Esophagus squamous epithelium (tissue), 4 donors: ENCODE measurements at regions not wholly inside any gene's neighbourhood (a gene's known extent, or its start where the extent isn't known, plus 50 kb on each side); places are given as distances from the start of the nearest gene placed in this dataset.

Source experiments
- POLR2A ChIP-seq, 4 donors: fragments of 450-650 bp; IDR thresholded peaks; one replicate each; pipeline ENCODE4 v1.6.1; 2017; ENCODE audit warnings: antibody characterized with exemption in 4 of 4, mild to moderate bottlenecking in 4 of 4, moderate library complexity in 3 of 4
- TF ChIP-seq, protein P1 (sequence below), 6 experiments: fragments of 450-650 bp in 4 of 6; fragments of 200-600 bp in 2 of 6; sonication (generic) in 2 of 6; IDR thresholded peaks; one replicate each; pipeline ENCODE4 v1.5.1; 2016 to 2019; ENCODE audit warnings: antibody characterized with exemption in 6 of 6, mild to moderate bottlenecking in 4 of 6, moderate library complexity in 4 of 6

DNA sequence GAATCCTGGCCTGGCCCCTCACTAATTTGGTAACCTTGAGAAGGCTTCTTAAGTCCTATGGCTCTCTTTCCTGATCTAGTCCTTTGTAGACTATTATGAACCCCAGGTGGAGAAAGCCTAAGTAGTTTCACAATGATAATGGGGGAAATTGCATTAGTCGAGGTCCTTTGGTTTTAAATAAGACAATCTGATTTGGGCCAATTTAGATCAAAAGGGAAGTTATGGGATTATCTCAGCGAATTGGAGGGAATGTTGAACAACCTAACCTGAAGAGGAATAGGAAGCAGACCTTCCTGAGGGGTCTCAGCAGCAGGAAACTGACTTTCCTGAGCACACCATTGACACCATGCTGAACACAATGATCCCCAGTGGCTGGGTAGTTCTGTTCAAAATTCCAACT, 331.5 kb downstream of the PRDM5 start:
- TF ChIP-seq, protein P1, sequence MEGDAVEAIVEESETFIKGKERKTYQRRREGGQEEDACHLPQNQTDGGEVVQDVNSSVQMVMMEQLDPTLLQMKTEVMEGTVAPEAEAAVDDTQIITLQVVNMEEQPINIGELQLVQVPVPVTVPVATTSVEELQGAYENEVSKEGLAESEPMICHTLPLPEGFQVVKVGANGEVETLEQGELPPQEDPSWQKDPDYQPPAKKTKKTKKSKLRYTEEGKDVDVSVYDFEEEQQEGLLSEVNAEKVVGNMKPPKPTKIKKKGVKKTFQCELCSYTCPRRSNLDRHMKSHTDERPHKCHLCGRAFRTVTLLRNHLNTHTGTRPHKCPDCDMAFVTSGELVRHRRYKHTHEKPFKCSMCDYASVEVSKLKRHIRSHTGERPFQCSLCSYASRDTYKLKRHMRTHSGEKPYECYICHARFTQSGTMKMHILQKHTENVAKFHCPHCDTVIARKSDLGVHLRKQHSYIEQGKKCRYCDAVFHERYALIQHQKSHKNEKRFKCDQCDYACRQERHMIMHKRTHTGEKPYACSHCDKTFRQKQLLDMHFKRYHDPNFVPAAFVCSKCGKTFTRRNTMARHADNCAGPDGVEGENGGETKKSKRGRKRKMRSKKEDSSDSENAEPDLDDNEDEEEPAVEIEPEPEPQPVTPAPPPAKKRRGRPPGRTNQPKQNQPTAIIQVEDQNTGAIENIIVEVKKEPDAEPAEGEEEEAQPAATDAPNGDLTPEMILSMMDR (IDR thresholded peaks at IDR 0.05) = no peak
- no peak for TF ChIP-seq POLR2A (IDR thresholded peaks at IDR 0.05)
